HG02973 (cell line): ENCODE measurements at regions not wholly inside any gene's neighbourhood (a gene's known extent, or its start where the extent isn't known, plus 50 kb on each side); places are given as distances from the start of the nearest gene placed in this dataset.

ENCODE experiments used
- ATAC-seq: cut with Tn5 transposase; IDR thresholded peaks from one replicate; pipeline ENCODE4 v1.9.1; 2021; ENCODE audit warnings: moderate library complexity; ENCODE audit not compliant: unreplicated experiment

GRCh38 chr13:47190696-47191305 lies 293.9 kb upstream of the HTR2A start:
- ATAC-seq, result no peak

- no peak for ATAC-seq
Observed at GRCh38 chr13:47188802-47189201, 291.9 kb upstream of the HTR2A start.

GRCh38 chr13:47186471-47186870 lies 289.6 kb upstream of the HTR2A start:
- ATAC-seq, result no peak

- ATAC-seq, result no peak
Observed at GRCh38 chr13:47184321-47184720, 287.5 kb upstream of the HTR2A start.

GRCh38 chr13:47179321-47179720 lies 282.5 kb upstream of the HTR2A start:
- no peak for ATAC-seq

- ATAC-seq, result no peak
Observed at GRCh38 chr13:47178090-47178950, 281.5 kb upstream of the HTR2A start.

GRCh38 chr13:47175172-47175866 lies 278.5 kb upstream of the HTR2A start:
- ATAC-seq, result no peak

- no peak for ATAC-seq
Observed at GRCh38 chr13:47170971-47171370, 274.1 kb upstream of the HTR2A start.

GRCh38 chr13:47168618-47169017 lies 271.8 kb upstream of the HTR2A start:
- ATAC-seq, result no peak

- no peak for ATAC-seq
Observed at GRCh38 chr13:47168066-47168465, 271.2 kb upstream of the HTR2A start.

GRCh38 chr13:47166336-47166735 lies 269.5 kb upstream of the HTR2A start:
- no peak for ATAC-seq

GRCh38 chr13:47159853-47160550 lies 263.1 kb upstream of the HTR2A start:
- no peak for ATAC-seq

- no peak for ATAC-seq
Observed at GRCh38 chr13:47158593-47158992, 261.7 kb upstream of the HTR2A start.

- no peak for ATAC-seq
Observed at GRCh38 chr13:47148543-47148942, 251.7 kb upstream of the HTR2A start.

- no peak for ATAC-seq
Observed at GRCh38 chr13:47147812-47148119, 250.9 kb upstream of the HTR2A start.

- peak; percentile 95 for ATAC-seq
Observed at GRCh38 chr13:47146991-47147811, 250.3 kb upstream of the HTR2A start.

GRCh38 chr13:47146136-47146535 lies 249.3 kb upstream of the HTR2A start:
- no peak for ATAC-seq

- no peak for ATAC-seq
Observed at GRCh38 chr13:47144782-47145181, 247.9 kb upstream of the HTR2A start.

GRCh38 chr13:47142105-47142504 lies 245.3 kb upstream of the HTR2A start:
- ATAC-seq, result no peak

- ATAC-seq, result no peak
Observed at GRCh38 chr13:47139519-47139918, 242.7 kb upstream of the HTR2A start.

GRCh38 chr13:47136504-47136941 lies 239.7 kb upstream of the HTR2A start:
- ATAC-seq, result no peak
